Right atrium auricular region (tissue), 2 donors: ENCODE measurements at regions not wholly inside any gene's neighbourhood (a gene's known extent, or its start where the extent isn't known, plus 50 kb on each side); places are given as distances from the start of the nearest gene placed in this dataset.

Experiments used
- DNase-seq: peaks from one replicate; pipeline ENCODE4 v3.0.0-alpha.2; 2019; ENCODE audit warnings: low spot score
- H3K27ac ChIP-seq, 2 donors: fragments of 200-600 bp; sonication (generic); 1 replicate in 1 of 2; 2 replicates in 1 of 2; pipeline ENCODE4 v1.5.1; 2016 to 2019
- H3K27me3 ChIP-seq, 2 donors: fragments of 200-600 bp; sonication (generic); one replicate each; pipeline versions ENCODE4 v1.5.1 to v1.6.0; 2017 to 2019
- H3K36me3 ChIP-seq: fragments of 200-600 bp; sonication (generic); one replicate; pipeline ENCODE4 v1.5.1; 2016
- H3K4me1 ChIP-seq, 2 donors: fragments of 200-600 bp; sonication (generic); one replicate each; pipeline versions ENCODE4 v1.5.1 to v1.6.0; 2017 to 2019
- H3K4me3 ChIP-seq, 2 donors: fragments of 200-600 bp; sonication (generic); 1 replicate in 1 of 2; 2 replicates in 1 of 2; pipeline ENCODE4 v1.5.1; 2017 to 2019; ENCODE audit warnings: mild to moderate bottlenecking in 1 of 2, moderate library complexity in 1 of 2
- H3K9me3 ChIP-seq, 2 donors: fragments of 200-600 bp; sonication (generic); one replicate each; pipeline ENCODE4 v1.5.1; 2019
- TF ChIP-seq, protein P1 (sequence below), 2 donors: fragments of 200-600 bp; sonication (generic); IDR thresholded peaks; one replicate each; pipeline ENCODE4 v1.5.1; 2019; ENCODE audit warnings: antibody characterized with exemption in 2 of 2

DNA sequence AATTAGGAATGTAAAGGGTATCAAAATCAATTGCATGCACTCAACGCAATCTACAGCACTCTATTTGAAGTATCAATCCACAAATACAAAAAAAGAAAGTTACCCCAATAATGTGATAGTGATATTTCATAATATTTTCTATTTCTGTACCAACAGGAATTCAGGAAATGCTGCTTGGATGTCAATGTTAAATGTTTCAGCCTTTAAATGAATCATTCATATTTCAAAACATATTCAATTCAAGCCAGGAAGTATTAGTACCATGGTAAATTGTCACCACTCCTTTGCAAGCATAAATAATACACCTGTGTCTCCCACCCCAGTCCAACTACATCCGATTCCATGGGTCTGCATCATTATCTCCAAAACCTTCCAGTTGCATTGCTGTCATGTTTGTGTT, 1185.5 kb upstream of the CDH18 start:
- no peaks in the 10 kb centered on the region for H3K4me1 ChIP-seq
- H3K9me3 ChIP-seq = no peaks in the 10 kb centered on the region
- no peak overlapping the region for H3K4me3 ChIP-seq
- H3K27ac ChIP-seq = no peak overlapping the region
- no peaks in the 10 kb centered on the region for H3K27me3 ChIP-seq
- TF ChIP-seq, protein P1, sequence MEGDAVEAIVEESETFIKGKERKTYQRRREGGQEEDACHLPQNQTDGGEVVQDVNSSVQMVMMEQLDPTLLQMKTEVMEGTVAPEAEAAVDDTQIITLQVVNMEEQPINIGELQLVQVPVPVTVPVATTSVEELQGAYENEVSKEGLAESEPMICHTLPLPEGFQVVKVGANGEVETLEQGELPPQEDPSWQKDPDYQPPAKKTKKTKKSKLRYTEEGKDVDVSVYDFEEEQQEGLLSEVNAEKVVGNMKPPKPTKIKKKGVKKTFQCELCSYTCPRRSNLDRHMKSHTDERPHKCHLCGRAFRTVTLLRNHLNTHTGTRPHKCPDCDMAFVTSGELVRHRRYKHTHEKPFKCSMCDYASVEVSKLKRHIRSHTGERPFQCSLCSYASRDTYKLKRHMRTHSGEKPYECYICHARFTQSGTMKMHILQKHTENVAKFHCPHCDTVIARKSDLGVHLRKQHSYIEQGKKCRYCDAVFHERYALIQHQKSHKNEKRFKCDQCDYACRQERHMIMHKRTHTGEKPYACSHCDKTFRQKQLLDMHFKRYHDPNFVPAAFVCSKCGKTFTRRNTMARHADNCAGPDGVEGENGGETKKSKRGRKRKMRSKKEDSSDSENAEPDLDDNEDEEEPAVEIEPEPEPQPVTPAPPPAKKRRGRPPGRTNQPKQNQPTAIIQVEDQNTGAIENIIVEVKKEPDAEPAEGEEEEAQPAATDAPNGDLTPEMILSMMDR (IDR thresholded peaks at IDR 0.05) = no peak
- DNase-seq = no peak
- no peaks in the 10 kb centered on the region for H3K36me3 ChIP-seq

GRCh38 chr5:21173036-21173435, 1185.0 kb upstream of the CDH18 start:
- DNase-seq = no peak
- H3K36me3 ChIP-seq = no peaks in the 10 kb centered on the region
- H3K4me1 ChIP-seq = no peaks in the 10 kb centered on the region
- H3K27me3 ChIP-seq = no peaks in the 10 kb centered on the region
- TF ChIP-seq, protein P1 (IDR thresholded peaks at IDR 0.05) = no peak
- H3K27ac ChIP-seq = no peak overlapping the region
- H3K4me3 ChIP-seq = no peak overlapping the region
- H3K9me3 ChIP-seq = no peaks in the 10 kb centered on the region

- no peak for DNase-seq
- no peaks in the 10 kb centered on the region for H3K9me3 ChIP-seq
- TF ChIP-seq, protein P1 (IDR thresholded peaks at IDR 0.05) = no peak
- no peaks in the 10 kb centered on the region for H3K27me3 ChIP-seq
- H3K27ac ChIP-seq = no peak overlapping the region
- no peak overlapping the region for H3K4me3 ChIP-seq
- H3K4me1 ChIP-seq = no peaks in the 10 kb centered on the region
- H3K36me3 ChIP-seq = no peaks in the 10 kb centered on the region
These were observed 1183.0 kb upstream of the CDH18 start for GRCh38 chr5:21171038-21171437.

- Histone ChIP-seq H3K4me3 (no peak overlapping the region), H3K36me3 (no peaks in the 10 kb centered on the region), H3K27me3 (no peaks in the 10 kb centered on the region), H3K27ac (no peak overlapping the region), H3K4me1 (no peaks in the 10 kb centered on the region), H3K9me3 (no peaks in the 10 kb centered on the region)
- TF ChIP-seq, protein P1 (IDR thresholded peaks at IDR 0.05) = no peak
- no peak for DNase-seq
These were observed 1180.6 kb upstream of the CDH18 start for GRCh38 chr5:21168557-21168956.

- no peak overlapping the region for H3K27ac ChIP-seq
- TF ChIP-seq, protein P1 (IDR thresholded peaks at IDR 0.05) = no peak
These were observed 1177.3 kb upstream of the CDH18 start for GRCh38 chr5:21165344-21165743.

GRCh38 chr5:21164425-21164824, 1176.4 kb upstream of the CDH18 start:
- H3K36me3 ChIP-seq = no peaks in the 10 kb centered on the region
- H3K4me1 ChIP-seq = no peaks in the 10 kb centered on the region
- TF ChIP-seq, protein P1 (IDR thresholded peaks at IDR 0.05) = no peak
- H3K27me3 ChIP-seq = no peaks in the 10 kb centered on the region
- no peak overlapping the region for H3K4me3 ChIP-seq
- no peaks in the 10 kb centered on the region for H3K9me3 ChIP-seq
- DNase-seq = no peak
- no peak overlapping the region for H3K27ac ChIP-seq

More at GRCh38 chr5:21165344-21165743, 1177.3 kb upstream of the CDH18 start:
- H3K4me3 ChIP-seq = no peak overlapping the region
- no peaks in the 10 kb centered on the region for H3K36me3 ChIP-seq
- H3K4me1 ChIP-seq = no peaks in the 10 kb centered on the region
- H3K27me3 ChIP-seq = no peaks in the 10 kb centered on the region
- H3K9me3 ChIP-seq = no peaks in the 10 kb centered on the region
- no peak for DNase-seq
